ENCODE measurements at regions not wholly inside any gene's neighbourhood (a gene's known extent, or its start where the extent isn't known, plus 50 kb on each side); places are given as distances from the start of the nearest gene placed in this dataset.
"Not testable (repeated sequence)": the region's sequence is repeated elsewhere in the genome, so short reads cannot be mapped to it uniquely, and the experiment has no call there.

- no peak for DNase-seq (ENCODE audit: low spot score)
Observed at GRCh38 chr21:28518630-28519029, 474.0 kb downstream of the LTN1 start.

GRCh38 chr21:28516991-28517592 is 475.6 kb downstream of the LTN1 start:
- DNase-seq (ENCODE audit: low spot score) = peak; percentile 76

GRCh38 chr21:28516021-28516420 is 476.7 kb downstream of the LTN1 start:
- DNase-seq (ENCODE audit: low spot score) = no peak

GRCh38 chr21:28513428-28513827 is 479.2 kb downstream of the LTN1 start:
- no peak for DNase-seq (ENCODE audit: low spot score)

- no peak for DNase-seq (ENCODE audit: low spot score)
Observed at GRCh38 chr21:28509031-28509430, 483.6 kb downstream of the LTN1 start.

- no peak for DNase-seq (ENCODE audit: low spot score)
Observed at GRCh38 chr21:28508126-28508525, 484.6 kb downstream of the LTN1 start.

- no peak for DNase-seq (ENCODE audit: low spot score)
Observed at GRCh38 chr21:28496517-28496916, 496.2 kb downstream of the LTN1 start.

GRCh38 chr21:28492127-28492526 is 500.6 kb downstream of the LTN1 start:
- no peak for DNase-seq (ENCODE audit: low spot score)

- DNase-seq (ENCODE audit: low spot score) = no peak
Observed at GRCh38 chr21:28489821-28490350, 502.8 kb downstream of the LTN1 start.

GRCh38 chr21:28489162-28489561 is 503.5 kb downstream of the LTN1 start:
- DNase-seq (ENCODE audit: low spot score) = no peak

GRCh38 chr21:28487455-28488070 is 505.1 kb downstream of the LTN1 start:
- DNase-seq (ENCODE audit: low spot score) = no peak

- no peak for DNase-seq (ENCODE audit: low spot score)
Observed at GRCh38 chr21:28485301-28486022, 507.2 kb downstream of the LTN1 start.

GRCh38 chr21:28483301-28484035 is 509.2 kb downstream of the LTN1 start:
- DNase-seq (ENCODE audit: low spot score) = no peak

GRCh38 chr21:28482657-28483056 is 510.0 kb downstream of the LTN1 start:
- no peak for DNase-seq (ENCODE audit: low spot score)

GRCh38 chr21:28480470-28480869 is 512.2 kb downstream of the LTN1 start:
- DNase-seq (ENCODE audit: low spot score) = no peak

- no peak for DNase-seq (ENCODE audit: low spot score)
Observed at GRCh38 chr21:28473530-28474220, 519.0 kb downstream of the LTN1 start.

- not testable (repeated sequence) for DNase-seq (ENCODE audit: low spot score)
Observed at GRCh38 chr21:28472543-28472942, 520.1 kb downstream of the LTN1 start.

GRCh38 chr21:28464988-28465387 is 527.7 kb downstream of the LTN1 start:
- DNase-seq (ENCODE audit: low spot score) = no peak

GRCh38 chr21:28464095-28464494 is 528.6 kb downstream of the LTN1 start:
- DNase-seq (ENCODE audit: low spot score) = no peak

GRCh38 chr21:28459193-28459592 is 533.5 kb downstream of the LTN1 start:
- DNase-seq (ENCODE audit: low spot score) = no peak

- no peak for DNase-seq (ENCODE audit: low spot score)
Observed at GRCh38 chr21:28458446-28458845, 534.2 kb downstream of the LTN1 start.

- DNase-seq (ENCODE audit: low spot score) = peak; percentile 33
Observed at GRCh38 chr21:28455253-28455600, 537.5 kb downstream of the LTN1 start.
